ENCODE measurements at regions not wholly inside any gene's neighbourhood (a gene's known extent, or its start where the extent isn't known, plus 50 kb on each side); places are given as distances from the start of the nearest gene placed in this dataset.

GRCh38 chr3:72625602-72626337 is 222.5 kb downstream of the SHQ1 start:
- no peak overlapping the region for H3K27ac Mint-ChIP-seq
- H3K27me3 Mint-ChIP-seq (ENCODE audit: low read depth, poor library complexity), result peaks cover 19% of the 10 kb centered on the region
- H3K4me1 Mint-ChIP-seq, result peaks cover 49% of the 10 kb centered on the region
- TF ChIP-seq, protein P1, sequence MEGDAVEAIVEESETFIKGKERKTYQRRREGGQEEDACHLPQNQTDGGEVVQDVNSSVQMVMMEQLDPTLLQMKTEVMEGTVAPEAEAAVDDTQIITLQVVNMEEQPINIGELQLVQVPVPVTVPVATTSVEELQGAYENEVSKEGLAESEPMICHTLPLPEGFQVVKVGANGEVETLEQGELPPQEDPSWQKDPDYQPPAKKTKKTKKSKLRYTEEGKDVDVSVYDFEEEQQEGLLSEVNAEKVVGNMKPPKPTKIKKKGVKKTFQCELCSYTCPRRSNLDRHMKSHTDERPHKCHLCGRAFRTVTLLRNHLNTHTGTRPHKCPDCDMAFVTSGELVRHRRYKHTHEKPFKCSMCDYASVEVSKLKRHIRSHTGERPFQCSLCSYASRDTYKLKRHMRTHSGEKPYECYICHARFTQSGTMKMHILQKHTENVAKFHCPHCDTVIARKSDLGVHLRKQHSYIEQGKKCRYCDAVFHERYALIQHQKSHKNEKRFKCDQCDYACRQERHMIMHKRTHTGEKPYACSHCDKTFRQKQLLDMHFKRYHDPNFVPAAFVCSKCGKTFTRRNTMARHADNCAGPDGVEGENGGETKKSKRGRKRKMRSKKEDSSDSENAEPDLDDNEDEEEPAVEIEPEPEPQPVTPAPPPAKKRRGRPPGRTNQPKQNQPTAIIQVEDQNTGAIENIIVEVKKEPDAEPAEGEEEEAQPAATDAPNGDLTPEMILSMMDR (IDR thresholded peaks at IDR 0.05), result no peak
- no peak for DNase-seq
- H3K9me3 Mint-ChIP-seq, result no peaks in the 10 kb centered on the region
- H3K36me3 Mint-ChIP-seq (ENCODE audit: low read depth), result no peaks in the 10 kb centered on the region
- no peak overlapping the region for H3K4me3 Mint-ChIP-seq

DNA sequence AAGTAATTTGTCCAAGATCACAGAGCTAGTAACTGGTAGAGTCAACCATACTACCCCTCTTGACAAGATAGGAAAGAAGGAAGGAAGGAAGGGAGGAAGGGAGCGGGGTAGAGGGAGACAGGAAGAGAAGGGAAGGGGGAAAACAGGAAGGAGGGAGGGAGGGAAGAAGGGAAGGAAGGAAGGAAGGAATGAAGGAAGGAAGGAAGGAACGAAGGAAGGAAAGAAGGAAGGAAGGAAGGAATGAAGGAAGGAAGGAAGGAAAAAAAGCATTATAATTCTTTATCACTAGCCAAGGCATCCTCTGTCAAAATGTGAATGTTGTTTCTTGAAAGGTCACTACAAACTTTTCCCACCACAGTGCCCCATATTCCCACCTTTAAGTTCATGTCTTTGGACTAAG is 223.6 kb downstream of the SHQ1 start:
- H3K4me3 Mint-ChIP-seq, result no peak overlapping the region
- H3K9me3 Mint-ChIP-seq, result no peaks in the 10 kb centered on the region
- peaks cover 39% of the 10 kb centered on the region for H3K4me1 Mint-ChIP-seq
- TF ChIP-seq, protein P1 (IDR thresholded peaks at IDR 0.05), result no peak
- H3K27ac Mint-ChIP-seq, result no peak overlapping the region
- peaks cover 22% of the 10 kb centered on the region for H3K27me3 Mint-ChIP-seq (ENCODE audit: low read depth, poor library complexity)
- DNase-seq, result no peak
- no peaks in the 10 kb centered on the region for H3K36me3 Mint-ChIP-seq (ENCODE audit: low read depth)

GRCh38 chr3:72618739-72619138 is 229.5 kb downstream of the SHQ1 start:
- Mint-ChIP-seq H3K9me3 (peaks cover 6% of the 10 kb centered on the region), H3K4me3 (no peak overlapping the region), H3K4me1 (peaks cover 37% of the 10 kb centered on the region), H3K27ac (no peak overlapping the region), H3K27me3 (ENCODE audit: low read depth, poor library complexity) (peaks cover 26% of the 10 kb centered on the region), H3K36me3 (ENCODE audit: low read depth) (no peaks in the 10 kb centered on the region)
- no peak for DNase-seq
- TF ChIP-seq, protein P1 (IDR thresholded peaks at IDR 0.05), result no peak

GRCh38 chr3:72617424-72618024 is 230.7 kb downstream of the SHQ1 start:
- H3K36me3 Mint-ChIP-seq (ENCODE audit: low read depth), result no peaks in the 10 kb centered on the region

GRCh38 chr3:72615776-72616175 is 232.5 kb downstream of the SHQ1 start:
- TF ChIP-seq, protein P1 (IDR thresholded peaks at IDR 0.05), result no peak
- Mint-ChIP-seq H3K27me3 (ENCODE audit: low read depth, poor library complexity) (peaks cover 26% of the 10 kb centered on the region), H3K4me1 (peaks cover 23% of the 10 kb centered on the region), H3K27ac (no peak overlapping the region), H3K4me3 (no peak overlapping the region), H3K36me3 (ENCODE audit: low read depth) (no peaks in the 10 kb centered on the region), H3K9me3 (peaks cover 6% of the 10 kb centered on the region)
- DNase-seq, result no peak

More at GRCh38 chr3:72617424-72618024, 230.7 kb downstream of the SHQ1 start:
- no peak overlapping the region for H3K4me3 Mint-ChIP-seq
- DNase-seq, result no peak
- peaks cover 6% of the 10 kb centered on the region for H3K9me3 Mint-ChIP-seq
- H3K4me1 Mint-ChIP-seq, result peaks cover 32% of the 10 kb centered on the region
- H3K27me3 Mint-ChIP-seq (ENCODE audit: low read depth, poor library complexity), result peaks cover 23% of the 10 kb centered on the region
- TF ChIP-seq, protein P1 (IDR thresholded peaks at IDR 0.05), result no peak
- H3K27ac Mint-ChIP-seq, result no peak overlapping the region

DNA sequence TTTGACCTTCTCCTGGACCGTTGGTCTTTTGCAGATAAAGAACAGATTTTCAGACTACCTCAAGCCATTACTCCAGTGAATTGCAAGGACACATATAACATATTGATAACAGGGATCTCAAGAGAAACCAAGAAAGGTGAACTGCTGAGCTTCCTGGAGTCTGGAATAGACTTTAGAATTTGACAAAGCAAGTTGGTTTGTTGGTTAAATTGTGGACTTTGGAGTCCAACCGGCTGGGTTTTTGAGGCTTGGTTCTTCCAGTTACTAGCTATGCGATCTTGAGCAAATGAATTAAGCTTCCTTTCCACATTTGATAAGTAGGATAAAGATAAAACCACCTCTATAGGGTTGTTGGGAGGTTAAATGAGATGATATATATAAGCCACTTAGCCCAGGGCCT is 233.1 kb downstream of the SHQ1 start:
- no peak for DNase-seq
- H3K27me3 Mint-ChIP-seq (ENCODE audit: low read depth, poor library complexity), result peaks cover 22% of the 10 kb centered on the region
- H3K27ac Mint-ChIP-seq, result no peak overlapping the region
- TF ChIP-seq, protein P1 (IDR thresholded peaks at IDR 0.05), result no peak
- peaks cover 6% of the 10 kb centered on the region for H3K9me3 Mint-ChIP-seq
- H3K4me3 Mint-ChIP-seq, result no peak overlapping the region
- no peaks in the 10 kb centered on the region for H3K36me3 Mint-ChIP-seq (ENCODE audit: low read depth)
- H3K4me1 Mint-ChIP-seq, result peaks cover 23% of the 10 kb centered on the region
